GM23338 (cell line): ENCODE measurements at regions not wholly inside any gene's neighbourhood (a gene's known extent, or its start where the extent isn't known, plus 50 kb on each side); places are given as distances from the start of the nearest gene placed in this dataset.

Experiments
- ATAC-seq: fragments of 200-7000 bp; cut with Tn5 transposase; 3 replicates; pipeline ENCODE4 v1.9.1; 2020
- DNase-seq: peaks from one replicate; pipeline ENCODE4 v3.0.0-alpha.2; 2015; ENCODE audit warnings: low spot score
- H2AFZ ChIP-seq: fragments of 200-600 bp; sonication (generic); 2 replicates; pipeline ENCODE4 v1.8.0; 2016; ENCODE audit warnings: antibody characterized with exemption, mild to moderate bottlenecking, moderate library complexity
- H3F3A ChIP-seq: fragments of 200-600 bp; sonication (generic); replicated peaks from 2 replicates; pipeline ENCODE4 v1.8.0; 2017; ENCODE audit warnings: antibody characterized with exemption, mixed run types, low read depth
- H3K27ac ChIP-seq: fragments of 200-600 bp; sonication (generic); 2 replicates; pipeline ENCODE4 v1.6.1; 2016; ENCODE audit warnings: low read depth
- H3K27me3 ChIP-seq: fragments of 200-600 bp; sonication (generic); 2 replicates; pipeline ENCODE4 v1.8.0; 2016; ENCODE audit warnings: mild to moderate bottlenecking, mixed run types, moderate library complexity; ENCODE audit not compliant: insufficient read depth
- H3K36me3 ChIP-seq: fragments of 200-600 bp; sonication (generic); 2 replicates; pipeline ENCODE4 v1.8.0; 2016; ENCODE audit warnings: mild to moderate bottlenecking; ENCODE audit not compliant: insufficient read depth
- H3K4me1 ChIP-seq: fragments of 200-600 bp; sonication (generic); 2 replicates; pipeline ENCODE4 v1.8.0; 2016; ENCODE audit warnings: mild to moderate bottlenecking, moderate library complexity; ENCODE audit not compliant: insufficient read depth
- H3K4me2 ChIP-seq: fragments of 200-600 bp; sonication (generic); 2 replicates; pipeline ENCODE4 v1.7.1; 2017; ENCODE audit warnings: mixed run types
- H3K4me3 ChIP-seq: fragments of 200-600 bp; sonication (generic); 2 replicates; pipeline ENCODE4 v1.6.1; 2016; ENCODE audit warnings: mixed run types
- H3K79me2 ChIP-seq: fragments of 200-600 bp; sonication (generic); replicated peaks from 2 replicates; pipeline ENCODE4 v1.8.0; 2017; ENCODE audit warnings: mild to moderate bottlenecking; ENCODE audit not compliant: insufficient read depth
- H3K9me2 ChIP-seq: fragments of 200-600 bp; sonication (generic); 2 replicates; pipeline ENCODE4 v1.8.0; 2017; ENCODE audit not compliant: insufficient read depth
- H4K20me1 ChIP-seq: fragments of 200-600 bp; sonication (generic); replicated peaks from 2 replicates; pipeline ENCODE4 v1.8.0; 2017; ENCODE audit warnings: mild to moderate bottlenecking; ENCODE audit not compliant: insufficient read depth
- H3K27ac Mint-ChIP-seq: 2 replicates; pipeline ENCODE4 v1.8.0; 2020; ENCODE audit warnings: inconsistent platforms, mild to moderate bottlenecking, moderate library complexity, mixed read lengths
- H3K27me3 Mint-ChIP-seq: 3 replicates; pipeline ENCODE4 v1.8.0; 2022; ENCODE audit warnings: low read depth, mild to moderate bottlenecking, moderate library complexity, mixed read lengths, inconsistent platforms; ENCODE audit not compliant: insufficient read depth, poor library complexity
- H3K36me3 Mint-ChIP-seq: 3 replicates; pipeline ENCODE4 v1.8.0; 2021; ENCODE audit warnings: low read depth, mild to moderate bottlenecking, inconsistent platforms, moderate library complexity, mixed read lengths
- H3K4me1 Mint-ChIP-seq: 3 replicates; pipeline ENCODE4 v1.8.0; 2020; ENCODE audit warnings: mild to moderate bottlenecking, inconsistent platforms, mixed read lengths
- H3K4me3 Mint-ChIP-seq: 3 replicates; pipeline ENCODE4 v1.8.0; 2021; ENCODE audit warnings: moderate library complexity, mild to moderate bottlenecking, inconsistent platforms, mixed read lengths
- H3K9me3 Mint-ChIP-seq: 3 replicates; pipeline ENCODE4 v1.8.0; 2020; ENCODE audit warnings: moderate library complexity, mild to moderate bottlenecking, inconsistent platforms, mixed read lengths
- CREB1 ChIP-seq: fragments of 250-450 bp; sonication (Bioruptor Pico); IDR thresholded peaks from 2 replicates; pipeline ENCODE4 v1.5.0; 2020; ENCODE audit warnings: low read depth, mild to moderate bottlenecking, moderate library complexity
- CTCF ChIP-seq, 2 experiments: fragments of 200-600 bp in 1 of 2; sonication (generic) in 1 of 2; conservative IDR thresholded peaks; 2 replicates each; pipeline versions ENCODE4 v1.5.1 to v1.6.1; 2016 to 2017; ENCODE audit warnings: antibody characterized with exemption in 2 of 2, low read depth in 2 of 2, mild to moderate bottlenecking in 2 of 2, moderate library complexity in 1 of 2
- EZH2 ChIP-seq: fragments of 200-600 bp; sonication (generic); IDR thresholded peaks from one replicate; pipeline ENCODE4 v1.8.0; 2017; ENCODE audit warnings: antibody characterized with exemption, mild to moderate bottlenecking, low read depth; ENCODE audit not compliant: unreplicated experiment
- EZH2phosphoT487 ChIP-seq: fragments of 200-600 bp; sonication (generic); IDR thresholded peaks from one replicate; pipeline ENCODE4 v1.8.1; 2018; ENCODE audit warnings: antibody characterized with exemption; ENCODE audit not compliant: unreplicated experiment
- JUNB ChIP-seq: IDR thresholded peaks from one replicate; pipeline ENCODE4 v1.6.1; 2016; ENCODE audit warnings: antibody characterized with exemption; ENCODE audit not compliant: unreplicated experiment
- NANOG ChIP-seq: IDR thresholded peaks from 2 replicates; pipeline ENCODE4 v1.6.1; 2016; ENCODE audit warnings: antibody characterized with exemption, borderline replicate concordance
- REST ChIP-seq: IDR thresholded peaks from one replicate; pipeline ENCODE4 v1.6.1; 2018; ENCODE audit warnings: antibody characterized with exemption; ENCODE audit not compliant: unreplicated experiment
- STAT1 ChIP-seq: IDR thresholded peaks from one replicate; pipeline ENCODE4 v1.6.1; 2016; ENCODE audit warnings: antibody characterized with exemption; ENCODE audit not compliant: unreplicated experiment
- ZNF114 ChIP-seq: fragments of 250-450 bp; sonication (Bioruptor Pico); IDR thresholded peaks from 2 replicates; pipeline ENCODE4 v1.5.0; 2020; ENCODE audit warnings: mild to moderate bottlenecking, moderate library complexity
- ZNF331 ChIP-seq: fragments of 250-450 bp; sonication (Bioruptor Pico); IDR thresholded peaks from 2 replicates; pipeline ENCODE4 v1.5.0; 2020; ENCODE audit warnings: low read depth, mild to moderate bottlenecking, moderate library complexity
- ZNF462 ChIP-seq: fragments of 250-450 bp; sonication (Bioruptor Pico); IDR thresholded peaks from 2 replicates; pipeline ENCODE4 v1.5.0; 2020; ENCODE audit warnings: mild to moderate bottlenecking, moderate library complexity

- no peak for TF ChIP-seq ZNF462 (CRISPR knock-in tag)
Measured at GRCh38 chr2:18971628-18972027, 382.3 kb upstream of the NT5C1B start (continued).

- no peaks in the 10 kb centered on the region for H3K27me3 Mint-ChIP-seq
- Histone ChIP-seq H3K27ac (no peak overlapping the region), H3K9me2 (no peaks in the 10 kb centered on the region; the same call in 1 of the 2 replicates), H3F3A (no peaks in the 10 kb centered on the region), H3K4me2 (no peak overlapping the region), H3K4me3 (no peak overlapping the region), H3K79me2 (no peaks in the 10 kb centered on the region), H3K27me3 (no peaks in the 10 kb centered on the region), H3K36me3 (no peaks in the 10 kb centered on the region), H3K4me1 (no peaks in the 10 kb centered on the region), H4K20me1 (no peaks in the 10 kb centered on the region), H2AFZ (no peak overlapping the region)
- no peak overlapping the region for H3K4me3 Mint-ChIP-seq
- H3K27ac Mint-ChIP-seq: no peak overlapping the region
- no peak for ATAC-seq
- no peaks in the 10 kb centered on the region for H3K9me3 Mint-ChIP-seq
- DNase-seq: no peak
- H3K36me3 Mint-ChIP-seq: no peaks in the 10 kb centered on the region
- H3K4me1 Mint-ChIP-seq: peaks cover 3% of the 10 kb centered on the region; the same call in 2 of the 3 replicates
- TF ChIP-seq NANOG: no peak
- no peak for TF ChIP-seq ZNF331 (CRISPR knock-in tag)
- no peak for TF ChIP-seq CREB1
- no peak for TF ChIP-seq REST
- TF ChIP-seq STAT1: no peak
- no peak for TF ChIP-seq ZNF114 (CRISPR knock-in tag)
- no peak for TF ChIP-seq EZH2phosphoT487
- no peak for TF ChIP-seq CTCF (conservative IDR thresholded peaks at IDR 0.05; ENCODE audit: low read depth in 2 of 2)
- no peak for TF ChIP-seq JUNB
- no peak for TF ChIP-seq EZH2
Measured at GRCh38 chr2:18971069-18971378, 381.7 kb upstream of the NT5C1B start.
